ENCODE measurements at regions not wholly inside any gene's neighbourhood (a gene's known extent, or its start where the extent isn't known, plus 50 kb on each side); places are given as distances from the start of the nearest gene placed in this dataset.

GRCh38 chr13:107811233-107812013 lies 403.9 kb downstream of the LIG4 start:
- Histone ChIP-seq H3K36me3 (no peaks in the 10 kb centered on the region), H3K4me3 (no peak overlapping the region), H3K9me3 (no peaks in the 10 kb centered on the region), H3K4me1 (no peaks in the 10 kb centered on the region), H3K27me3 (no peaks in the 10 kb centered on the region), H3K27ac (replicated peaks in 1 of 4) (no peak overlapping the region)
- TF ChIP-seq POLR2AphosphoS5 (IDR thresholded peaks at IDR 0.05) (no peak), EP300 (IDR thresholded peaks at IDR 0.05) (no peak), POLR2A (IDR thresholded peaks at IDR 0.05; ENCODE audit: low read depth) (no peak), CTCF (IDR thresholded peaks at IDR 0.05) (no peak)
- intact Hi-C loops (cut with DNase I) = no loop called here
- DNase-seq (ENCODE audit: extremely low spot score) = no peak
- 82% methylated on average over 2 of the region's 2 CpGs for WGBS

GRCh38 chr13:107809125-107809524 lies 406.2 kb downstream of the LIG4 start:
- no peak overlapping the region for H3K27ac ChIP-seq (replicated peaks in 1 of 4)
- H3K4me1 ChIP-seq = no peaks in the 10 kb centered on the region
- H3K9me3 ChIP-seq = no peaks in the 10 kb centered on the region
- TF ChIP-seq POLR2AphosphoS5 (IDR thresholded peaks at IDR 0.05) = no peak
- no peak for TF ChIP-seq POLR2A (IDR thresholded peaks at IDR 0.05; ENCODE audit: low read depth)
- no peak for TF ChIP-seq EP300 (IDR thresholded peaks at IDR 0.05)
- H3K36me3 ChIP-seq = no peaks in the 10 kb centered on the region
- H3K27me3 ChIP-seq = no peaks in the 10 kb centered on the region
- intact Hi-C loops (cut with DNase I) = no loop called here
- H3K4me3 ChIP-seq = no peak overlapping the region
- DNase-seq (ENCODE audit: extremely low spot score) = no peak
- WGBS = 80% methylated on average over 3 of the region's 3 CpGs

- Histone ChIP-seq H3K27ac (replicated peaks in 1 of 4) (no peak overlapping the region), H3K4me1 (no peaks in the 10 kb centered on the region), H3K27me3 (no peaks in the 10 kb centered on the region), H3K9me3 (no peaks in the 10 kb centered on the region), H3K36me3 (no peaks in the 10 kb centered on the region), H3K4me3 (no peak overlapping the region)
- TF ChIP-seq POLR2A (IDR thresholded peaks at IDR 0.05; ENCODE audit: low read depth) = no peak
- DNase-seq (ENCODE audit: extremely low spot score) = no peak
- intact Hi-C loops (cut with DNase I) = no loop called here
- WGBS = 83% methylated on average over 3 of the region's 3 CpGs
Observed at GRCh38 chr13:107808389-107808788, 406.9 kb downstream of the LIG4 start.

- H3K4me1 ChIP-seq = no peaks in the 10 kb centered on the region
- H3K4me3 ChIP-seq = no peak overlapping the region
- intact Hi-C loops (cut with DNase I) = no loop called here
- DNase-seq (ENCODE audit: extremely low spot score) = no peak
- no peaks in the 10 kb centered on the region for H3K36me3 ChIP-seq
- 46% methylated on average over 3 of the region's 3 CpGs for WGBS
- TF ChIP-seq POLR2AphosphoS5 (IDR thresholded peaks at IDR 0.05) (no peak), CTCF (IDR thresholded peaks at IDR 0.05) (no peak), EP300 (IDR thresholded peaks at IDR 0.05) (no peak), POLR2A (IDR thresholded peaks at IDR 0.05; ENCODE audit: low read depth) (no peak)
- no peaks in the 10 kb centered on the region for H3K27me3 ChIP-seq
- H3K9me3 ChIP-seq = no peaks in the 10 kb centered on the region
- no peak overlapping the region for H3K27ac ChIP-seq (replicated peaks in 1 of 4)
Observed at GRCh38 chr13:107807306-107808073, 407.8 kb downstream of the LIG4 start.

GRCh38 chr13:107806726-107807125 lies 408.6 kb downstream of the LIG4 start:
- no peaks in the 10 kb centered on the region for H3K4me1 ChIP-seq
- no peak for DNase-seq (ENCODE audit: extremely low spot score)
- no peaks in the 10 kb centered on the region for H3K9me3 ChIP-seq
- intact Hi-C loops (cut with DNase I) = no loop called here
- no peaks in the 10 kb centered on the region for H3K36me3 ChIP-seq
- H3K27ac ChIP-seq (replicated peaks in 1 of 4) = no peak overlapping the region
- WGBS = 68% methylated on average over 2 of the region's 2 CpGs
- H3K27me3 ChIP-seq = no peaks in the 10 kb centered on the region
- TF ChIP-seq POLR2A (IDR thresholded peaks at IDR 0.05; ENCODE audit: low read depth) = no peak
- TF ChIP-seq CTCF (IDR thresholded peaks at IDR 0.05) = no peak
- no peak for TF ChIP-seq EP300 (IDR thresholded peaks at IDR 0.05)
- no peak for TF ChIP-seq POLR2AphosphoS5 (IDR thresholded peaks at IDR 0.05)
- no peak overlapping the region for H3K4me3 ChIP-seq
